ENCODE measurements at regions not wholly inside any gene's neighbourhood (a gene's known extent, or its start where the extent isn't known, plus 50 kb on each side); places are given as distances from the start of the nearest gene placed in this dataset.

DNA sequence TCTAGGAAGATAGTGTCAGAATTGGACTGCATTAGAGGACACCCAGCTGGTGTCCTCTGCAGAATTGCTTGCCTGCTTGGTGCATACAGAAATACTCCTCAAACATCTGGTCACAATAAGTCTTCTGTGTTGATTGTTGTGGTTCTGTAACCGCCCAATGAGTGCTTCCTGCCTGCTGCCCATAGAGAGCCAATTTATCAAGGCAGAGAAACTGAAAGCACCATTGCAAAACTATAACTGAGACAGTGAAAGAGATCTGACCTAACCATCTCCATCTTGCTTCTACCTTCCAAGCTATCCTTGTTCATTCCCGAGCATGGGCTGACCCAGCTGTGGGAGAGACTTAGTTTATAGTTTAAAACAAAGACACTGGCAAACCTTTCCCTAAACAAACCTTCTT is 462.4 kb upstream of the RGS18 start:
- Histone ChIP-seq H2AFZ (ENCODE audit: low read length) (no peak overlapping the region), H3K4me1 (ENCODE audit: control insufficient read depth, extremely low read depth, insufficient read depth, low read length) (no peaks in the 10 kb centered on the region)
- DNase-seq (ENCODE audit: low read depth in 2 of 2): peak in 1 of 2 donors; percentile 34

DNA sequence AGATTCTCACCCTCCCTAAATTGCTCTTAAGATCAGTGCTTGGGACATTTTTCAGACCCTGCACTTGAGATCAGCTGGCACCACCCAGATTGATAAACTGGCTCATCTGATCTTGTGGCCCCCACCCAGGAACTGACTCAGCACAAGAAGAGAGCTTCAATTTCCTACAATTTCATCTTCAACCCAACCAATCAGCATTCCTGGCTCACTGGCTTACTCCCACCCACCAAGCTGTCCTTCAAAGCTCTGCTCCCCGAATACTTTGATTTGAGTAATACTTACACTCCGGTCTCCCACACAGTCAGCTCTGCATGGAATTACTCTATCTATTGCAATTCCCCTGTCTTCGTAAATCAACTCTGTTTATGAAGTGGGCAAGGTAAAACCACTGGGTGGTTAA is 461.9 kb upstream of the RGS18 start:
- TF ChIP-seq, protein P1, sequence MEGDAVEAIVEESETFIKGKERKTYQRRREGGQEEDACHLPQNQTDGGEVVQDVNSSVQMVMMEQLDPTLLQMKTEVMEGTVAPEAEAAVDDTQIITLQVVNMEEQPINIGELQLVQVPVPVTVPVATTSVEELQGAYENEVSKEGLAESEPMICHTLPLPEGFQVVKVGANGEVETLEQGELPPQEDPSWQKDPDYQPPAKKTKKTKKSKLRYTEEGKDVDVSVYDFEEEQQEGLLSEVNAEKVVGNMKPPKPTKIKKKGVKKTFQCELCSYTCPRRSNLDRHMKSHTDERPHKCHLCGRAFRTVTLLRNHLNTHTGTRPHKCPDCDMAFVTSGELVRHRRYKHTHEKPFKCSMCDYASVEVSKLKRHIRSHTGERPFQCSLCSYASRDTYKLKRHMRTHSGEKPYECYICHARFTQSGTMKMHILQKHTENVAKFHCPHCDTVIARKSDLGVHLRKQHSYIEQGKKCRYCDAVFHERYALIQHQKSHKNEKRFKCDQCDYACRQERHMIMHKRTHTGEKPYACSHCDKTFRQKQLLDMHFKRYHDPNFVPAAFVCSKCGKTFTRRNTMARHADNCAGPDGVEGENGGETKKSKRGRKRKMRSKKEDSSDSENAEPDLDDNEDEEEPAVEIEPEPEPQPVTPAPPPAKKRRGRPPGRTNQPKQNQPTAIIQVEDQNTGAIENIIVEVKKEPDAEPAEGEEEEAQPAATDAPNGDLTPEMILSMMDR (conservative IDR thresholded peaks at IDR 0.05 in 1 of 2, IDR thresholded peaks at IDR 0.05 in 1 of 2; ENCODE audit: low read depth in 1 of 2, low read length in 2 of 2): no peak
- TF ChIP-seq EZH2 (IDR thresholded peaks at IDR 0.05; ENCODE audit: low read length, missing control alignments): no peak
- H3K79me2 ChIP-seq (ENCODE audit: control insufficient read depth, insufficient read depth, low read length): no peaks in the 10 kb centered on the region
- no peak overlapping the region for H3K4me2 ChIP-seq (ENCODE audit: extremely low read depth, insufficient read depth, low read length)
- H3K9ac ChIP-seq (ENCODE audit: insufficient read depth, low read length): no peak overlapping the region
- H3K9me3 ChIP-seq (ENCODE audit: control insufficient read depth, insufficient read depth, low read depth, low read length): no peaks in the 10 kb centered on the region
- H3K27me3 ChIP-seq (ENCODE audit: control insufficient read depth, insufficient read depth, low read length): no peaks in the 10 kb centered on the region
- H3K4me1 ChIP-seq (ENCODE audit: control insufficient read depth, extremely low read depth, insufficient read depth, low read length): no peaks in the 10 kb centered on the region
- H3K4me3 ChIP-seq (replicated peaks in 1 of 4; ENCODE audit: control extremely low read depth in 1 of 4, insufficient read depth in 1 of 4, low read depth in 3 of 4, low read length in 4 of 4): no peak overlapping the region
- H2AFZ ChIP-seq (ENCODE audit: low read length): no peak overlapping the region
- no peak overlapping the region for H3K27ac ChIP-seq (ENCODE audit: insufficient read depth, low read length)
- no peaks in the 10 kb centered on the region for H3K36me3 ChIP-seq (ENCODE audit: control insufficient read depth, insufficient read depth, low read length)
- no peak for DNase-seq (ENCODE audit: low read depth in 2 of 2)
- H4K20me1 ChIP-seq (ENCODE audit: control insufficient read depth, extremely low read depth, insufficient read depth, low read length): no peaks in the 10 kb centered on the region

More for the DNA sequence above, 462.4 kb upstream of the RGS18 start:
- Histone ChIP-seq H3K4me3 (replicated peaks in 1 of 4; ENCODE audit: control extremely low read depth in 1 of 4, insufficient read depth in 1 of 4, low read depth in 3 of 4, low read length in 4 of 4) (no peak overlapping the region), H3K4me2 (ENCODE audit: extremely low read depth, insufficient read depth, low read length) (no peak overlapping the region), H3K27me3 (ENCODE audit: control insufficient read depth, insufficient read depth, low read length) (no peaks in the 10 kb centered on the region), H3K9me3 (ENCODE audit: control insufficient read depth, insufficient read depth, low read depth, low read length) (no peaks in the 10 kb centered on the region), H3K27ac (ENCODE audit: insufficient read depth, low read length) (no peak overlapping the region), H3K79me2 (ENCODE audit: control insufficient read depth, insufficient read depth, low read length) (no peaks in the 10 kb centered on the region), H3K36me3 (ENCODE audit: control insufficient read depth, insufficient read depth, low read length) (no peaks in the 10 kb centered on the region), H3K9ac (ENCODE audit: insufficient read depth, low read length) (no peak overlapping the region), H4K20me1 (ENCODE audit: control insufficient read depth, extremely low read depth, insufficient read depth, low read length) (no peaks in the 10 kb centered on the region)
- TF ChIP-seq, protein P1 (conservative IDR thresholded peaks at IDR 0.05 in 1 of 2, IDR thresholded peaks at IDR 0.05 in 1 of 2; ENCODE audit: low read depth in 1 of 2, low read length in 2 of 2): no peak
- no peak for TF ChIP-seq EZH2 (IDR thresholded peaks at IDR 0.05; ENCODE audit: low read length, missing control alignments)

DNA sequence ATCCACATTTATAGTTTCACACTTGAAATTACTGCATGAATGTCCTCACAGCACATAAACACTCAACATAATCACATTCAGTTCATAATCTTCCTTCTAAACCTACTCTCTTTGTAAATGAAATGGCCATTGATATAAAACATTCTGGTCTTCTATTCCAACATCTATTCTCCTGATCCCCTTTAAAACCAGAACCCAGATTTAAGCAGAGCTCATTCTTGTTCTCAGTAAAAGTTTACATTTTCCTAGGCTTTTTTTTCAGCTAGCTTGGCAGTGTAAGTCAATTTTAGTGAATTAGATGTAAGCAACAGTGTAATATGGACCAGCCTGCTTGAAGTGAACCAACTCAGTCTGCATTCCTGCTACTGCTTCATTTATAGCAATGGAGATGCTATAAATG is 460.7 kb upstream of the RGS18 start:
- H3K9me3 ChIP-seq (ENCODE audit: control insufficient read depth, insufficient read depth, low read depth, low read length): no peaks in the 10 kb centered on the region
- no peaks in the 10 kb centered on the region for H4K20me1 ChIP-seq (ENCODE audit: control insufficient read depth, extremely low read depth, insufficient read depth, low read length)
- H3K27ac ChIP-seq (ENCODE audit: insufficient read depth, low read length): no peak overlapping the region
- DNase-seq (ENCODE audit: low read depth in 2 of 2): no peak
- no peaks in the 10 kb centered on the region for H3K4me1 ChIP-seq (ENCODE audit: control insufficient read depth, extremely low read depth, insufficient read depth, low read length)
- H2AFZ ChIP-seq (ENCODE audit: low read length): no peak overlapping the region
- H3K79me2 ChIP-seq (ENCODE audit: control insufficient read depth, insufficient read depth, low read length): no peaks in the 10 kb centered on the region
- no peaks in the 10 kb centered on the region for H3K36me3 ChIP-seq (ENCODE audit: control insufficient read depth, insufficient read depth, low read length)
- no peak overlapping the region for H3K4me2 ChIP-seq (ENCODE audit: extremely low read depth, insufficient read depth, low read length)
- no peak for TF ChIP-seq EZH2 (IDR thresholded peaks at IDR 0.05; ENCODE audit: low read length, missing control alignments)
- TF ChIP-seq, protein P1 (conservative IDR thresholded peaks at IDR 0.05 in 1 of 2, IDR thresholded peaks at IDR 0.05 in 1 of 2; ENCODE audit: low read depth in 1 of 2, low read length in 2 of 2): no peak
- H3K4me3 ChIP-seq (replicated peaks in 1 of 4; ENCODE audit: control extremely low read depth in 1 of 4, insufficient read depth in 1 of 4, low read depth in 3 of 4, low read length in 4 of 4): no peak overlapping the region
- no peak overlapping the region for H3K9ac ChIP-seq (ENCODE audit: insufficient read depth, low read length)
- H3K27me3 ChIP-seq (ENCODE audit: control insufficient read depth, insufficient read depth, low read length): no peaks in the 10 kb centered on the region

Data from fibroblast of lung (primary cell).